ENCODE measurements at regions not wholly inside any gene's neighbourhood (a gene's known extent, or its start where the extent isn't known, plus 50 kb on each side); places are given as distances from the start of the nearest gene placed in this dataset.
A peak's percentile ranks its signal among the peaks of the same experiment; 100 is the strongest.
"Not testable (repeated sequence)": the region's sequence is repeated elsewhere in the genome, so short reads cannot be mapped to it uniquely, and the experiment has no call there.

DNA sequence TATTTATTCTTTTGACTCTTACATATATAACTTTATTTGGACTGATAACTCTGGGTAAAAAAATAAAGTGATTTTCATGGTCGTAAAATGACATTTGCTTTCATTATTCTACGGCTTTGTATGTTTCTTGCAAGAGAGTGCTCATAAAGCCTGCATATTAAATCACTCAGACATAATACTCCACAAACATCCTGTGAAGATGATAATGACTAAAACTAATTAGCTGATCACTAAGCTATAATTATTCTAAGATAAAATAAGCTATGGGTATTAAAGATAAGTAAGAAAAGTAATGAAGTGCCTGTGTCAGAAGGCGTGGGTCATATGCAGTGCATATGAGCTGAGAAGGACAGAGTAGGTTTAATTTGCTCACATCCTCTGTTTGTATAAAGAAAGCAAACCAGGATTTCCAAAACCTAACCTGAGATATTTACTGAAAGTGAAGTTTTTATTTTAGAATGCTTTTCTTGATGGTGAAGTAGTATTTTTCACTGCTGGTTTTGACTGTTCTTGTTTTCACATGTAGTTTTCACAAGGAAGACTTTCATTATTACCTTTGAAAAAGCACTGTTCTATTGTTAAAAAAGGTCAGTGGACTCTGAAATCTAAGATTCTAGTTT, 278.8 kb downstream of the AMY1C start:
- no peak for DNase-seq

DNA sequence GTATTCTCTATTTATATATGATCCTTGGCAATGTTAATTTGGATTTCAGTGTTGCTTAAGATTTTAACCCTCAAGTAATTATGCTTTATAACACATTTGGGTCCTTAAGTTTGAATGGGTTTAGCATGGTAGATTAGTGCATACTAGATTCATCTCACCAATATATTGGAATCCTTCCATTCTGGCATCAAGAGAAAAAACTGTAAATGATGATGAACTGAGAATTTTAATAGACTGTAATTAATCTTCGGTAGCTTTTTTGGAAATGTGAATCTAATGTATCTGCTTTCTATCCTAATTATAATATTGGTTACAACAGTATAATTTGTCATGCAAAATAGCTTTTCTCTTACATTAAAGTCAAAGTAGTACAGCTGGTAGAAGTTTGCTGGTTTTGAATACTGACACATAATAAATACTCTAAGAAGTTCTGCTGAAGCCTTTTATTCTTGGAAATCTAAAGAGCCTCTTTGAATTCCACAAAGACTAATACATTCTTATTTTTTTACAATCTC, 279.8 kb downstream of the AMY1C start:
- DNase-seq: no peak

DNA sequence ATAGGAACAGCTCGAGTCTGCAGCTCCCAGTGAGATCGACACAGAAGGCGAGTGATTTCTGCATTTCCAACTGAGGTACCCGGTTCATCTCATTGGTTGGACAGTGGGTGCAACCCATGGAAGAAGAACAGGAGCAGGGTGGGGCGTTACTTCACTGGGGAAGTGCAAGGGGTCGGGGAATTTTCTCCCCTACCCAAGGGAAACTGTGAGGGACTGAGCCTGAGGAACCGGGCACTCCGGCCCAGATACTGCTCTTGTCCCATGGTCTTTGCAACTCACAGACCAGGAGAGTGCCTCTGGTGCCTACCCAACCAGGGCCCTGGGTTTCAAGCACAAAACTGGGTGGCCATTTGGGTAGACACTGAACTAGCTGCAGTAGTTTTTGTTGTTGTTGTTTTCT, 307.1 kb downstream of the AMY1C start:
- no peak for DNase-seq

DNA sequence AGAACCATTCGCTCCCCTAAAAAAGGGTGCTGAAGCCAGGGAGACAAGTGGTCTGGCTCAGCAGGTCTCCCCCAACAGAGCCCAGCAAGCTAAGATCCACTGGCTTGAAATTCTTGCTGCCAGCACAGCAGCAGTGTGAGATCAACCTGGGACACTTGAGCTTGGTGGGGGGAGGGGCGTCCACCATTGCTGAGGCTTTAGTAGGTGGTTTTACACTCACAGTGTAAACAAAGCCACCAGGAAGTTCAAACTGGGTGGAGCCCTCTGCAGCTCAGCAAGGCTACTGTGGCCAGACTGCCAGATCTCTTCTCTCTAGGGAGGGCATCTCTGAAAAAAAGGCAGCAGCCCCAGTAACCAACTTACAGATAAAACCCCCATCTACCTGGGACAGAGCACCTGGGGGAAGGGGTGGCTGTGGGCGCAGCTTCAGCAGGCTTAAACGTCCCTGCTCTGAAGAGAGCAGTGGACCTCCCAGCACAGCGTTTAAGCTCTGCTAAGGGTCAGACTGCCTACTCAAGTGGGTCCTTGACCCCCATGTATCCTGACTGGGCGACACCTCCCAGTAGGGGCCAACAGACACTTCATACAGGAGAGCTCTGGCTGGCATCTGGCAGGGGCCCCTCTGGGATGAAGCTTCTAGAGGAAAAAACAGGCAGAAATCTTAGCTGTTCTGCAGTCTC, 307.7 kb downstream of the AMY1C start:
- DNase-seq: peak in 1 of 2 donors; percentile 7

DNA sequence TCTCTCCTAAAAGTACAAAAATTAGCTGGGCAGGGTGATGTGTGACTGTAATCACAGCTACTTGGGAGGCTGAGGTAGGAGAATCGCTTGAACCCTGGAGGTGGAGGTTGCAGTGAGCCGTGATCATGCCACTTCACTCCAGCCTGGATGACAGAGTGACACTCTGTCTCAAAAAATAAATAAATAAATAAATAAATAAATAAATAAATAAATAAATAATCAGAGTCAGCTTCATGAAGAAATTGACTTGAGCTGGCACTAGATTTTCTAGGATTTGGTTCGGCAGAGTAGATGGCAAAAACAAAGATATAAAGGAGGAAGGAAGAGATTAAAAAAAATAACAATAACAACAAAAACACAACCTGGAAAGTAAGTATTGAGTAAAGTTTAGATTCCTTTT, 311.9 kb downstream of the AMY1C start:
- DNase-seq: not testable (repeated sequence)

DNA sequence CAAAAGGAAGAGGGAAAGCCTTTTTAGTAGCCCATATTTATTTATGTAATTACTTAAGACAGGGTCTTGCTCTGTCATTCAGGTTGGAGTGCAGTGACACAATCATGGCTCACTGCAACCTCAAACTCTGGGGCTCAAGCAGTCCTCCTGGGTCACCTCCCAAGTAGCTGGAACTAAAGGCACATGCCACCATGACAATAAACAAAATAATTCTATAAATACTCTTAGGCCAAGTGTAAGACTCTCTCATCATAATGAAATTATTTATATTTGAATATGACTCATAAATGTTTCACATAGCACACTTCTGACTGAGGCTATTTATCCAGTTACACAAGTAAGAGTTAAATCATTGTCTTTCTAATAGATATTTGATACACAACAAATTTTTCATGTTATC, 314.7 kb downstream of the AMY1C start:
- no peak for DNase-seq

DNA sequence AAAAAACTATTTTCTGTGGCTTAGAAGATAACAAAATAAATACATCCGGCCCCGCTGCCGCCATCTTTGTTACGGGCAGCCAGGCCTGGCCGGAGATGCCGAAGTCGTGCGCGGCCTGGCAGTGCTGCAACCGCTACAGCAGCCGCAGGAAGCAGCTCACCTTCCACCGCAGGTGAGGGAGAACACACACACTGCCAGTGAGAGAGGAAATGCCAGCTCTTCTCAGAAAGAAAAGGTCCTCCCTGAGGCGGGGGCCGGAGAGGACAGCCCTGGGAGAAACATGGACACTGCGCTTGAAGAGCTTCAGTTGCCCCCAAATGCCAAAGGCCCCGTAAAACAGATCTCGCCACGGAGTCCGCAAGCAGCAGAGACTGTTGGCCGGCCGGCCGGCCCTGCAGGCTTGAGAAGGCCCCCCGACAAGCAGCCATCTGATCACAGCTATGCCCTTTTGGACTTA, 323.2 kb downstream of the AMY1C start:
- no peak for DNase-seq

DNA sequence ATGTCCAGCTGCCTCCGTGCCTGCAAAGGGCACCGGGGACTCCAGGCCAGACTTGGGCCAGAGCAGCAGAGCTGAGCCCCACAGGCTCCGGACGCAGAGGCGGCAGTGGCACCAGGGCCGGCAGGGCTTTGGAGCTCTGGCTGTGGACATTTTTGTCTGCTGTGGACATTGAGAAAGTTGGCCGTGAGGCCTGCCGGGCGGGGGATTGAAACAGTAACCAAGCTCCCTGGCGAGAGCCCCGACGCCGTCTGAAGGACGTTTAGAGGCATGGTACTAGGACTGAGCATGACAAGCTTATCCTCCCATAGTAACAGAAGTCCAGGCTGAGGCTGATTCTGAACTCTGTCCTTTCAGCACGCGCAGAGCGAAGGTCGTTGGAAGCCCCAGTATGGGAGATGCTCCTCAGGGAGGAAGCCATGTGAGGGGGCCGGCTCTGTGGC, 323.8 kb downstream of the AMY1C start:
- no peak for DNase-seq

DNA sequence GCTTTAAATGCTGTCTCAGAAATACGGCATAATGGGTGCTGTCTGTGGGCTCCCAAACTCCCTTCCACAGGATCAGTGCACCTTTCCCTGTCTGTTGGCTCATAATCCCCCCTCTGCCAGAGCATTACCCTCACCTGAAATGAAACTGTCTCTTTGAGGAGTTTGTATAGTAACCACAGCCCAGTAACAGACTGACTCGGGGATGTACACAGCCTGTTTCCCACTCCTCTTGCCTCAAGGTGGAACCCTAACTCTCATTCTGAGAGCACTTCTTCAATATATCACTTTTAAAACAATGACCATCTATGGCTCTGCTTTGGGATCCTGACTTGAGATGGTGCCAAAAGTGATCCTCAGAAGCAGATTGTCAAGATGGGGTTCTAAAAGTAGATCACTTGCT, 332.5 kb downstream of the AMY1C start:
- DNase-seq: no peak

DNA sequence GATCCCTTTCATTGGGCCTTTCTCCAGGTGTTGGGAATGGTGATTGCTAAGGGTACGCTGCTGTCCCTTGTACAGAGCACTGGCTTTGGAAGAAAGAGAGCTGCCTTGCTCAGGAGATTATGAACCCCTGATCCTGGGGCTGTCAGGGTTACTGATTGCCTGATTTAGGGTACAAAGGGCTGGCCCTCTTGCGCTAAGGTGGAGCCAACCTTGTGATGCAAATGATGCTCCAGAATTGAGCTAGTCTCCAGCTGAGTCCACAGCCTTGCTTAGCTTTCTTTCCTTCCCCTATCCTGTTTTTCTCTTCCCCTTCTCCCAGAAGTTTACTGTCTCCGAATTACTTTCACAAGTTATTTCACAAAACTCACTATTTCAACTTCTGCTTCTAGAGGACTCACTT, 334.7 kb downstream of the AMY1C start:
- no peak for DNase-seq

DNA sequence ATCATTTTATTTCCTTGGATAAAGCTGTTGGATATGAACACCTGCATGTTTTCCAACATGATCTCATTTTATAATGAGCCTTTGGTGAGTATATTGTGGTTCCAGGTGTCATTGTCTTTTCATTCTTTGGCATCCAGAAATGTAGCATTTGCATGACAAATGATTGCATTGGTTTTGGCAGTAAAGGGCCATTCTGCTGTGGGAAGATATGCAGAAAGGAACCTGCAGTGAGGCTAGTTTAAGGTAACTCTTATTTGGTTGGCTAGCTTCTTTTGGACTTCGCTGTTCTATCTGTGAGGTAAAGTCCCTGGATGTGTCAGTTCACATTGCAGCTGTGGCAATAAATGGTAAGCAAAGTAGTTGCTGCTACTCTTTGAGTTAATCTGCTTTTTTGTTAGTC, 343.0 kb downstream of the AMY1C start:
- no peak for DNase-seq

DNA sequence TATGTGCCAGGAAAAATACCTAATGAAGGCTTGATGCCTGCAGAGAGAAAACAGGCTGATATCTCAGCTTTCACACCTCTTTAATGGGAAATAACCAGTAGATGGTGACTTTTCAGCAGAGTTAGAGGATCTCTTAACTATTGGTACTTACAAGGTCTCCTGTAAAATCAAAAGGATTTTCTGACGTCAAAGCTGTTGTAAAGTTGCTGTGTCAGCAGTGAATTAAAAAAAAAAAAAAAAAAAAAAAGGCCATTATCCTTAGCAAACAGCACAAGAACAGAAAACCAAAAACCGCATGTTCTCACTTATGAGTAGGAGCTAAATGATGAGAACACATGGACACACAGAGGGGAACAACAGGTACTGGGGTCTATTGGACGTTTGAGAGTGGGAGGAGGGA, 349.1 kb downstream of the AMY1C start:
- no peak for DNase-seq

DNA sequence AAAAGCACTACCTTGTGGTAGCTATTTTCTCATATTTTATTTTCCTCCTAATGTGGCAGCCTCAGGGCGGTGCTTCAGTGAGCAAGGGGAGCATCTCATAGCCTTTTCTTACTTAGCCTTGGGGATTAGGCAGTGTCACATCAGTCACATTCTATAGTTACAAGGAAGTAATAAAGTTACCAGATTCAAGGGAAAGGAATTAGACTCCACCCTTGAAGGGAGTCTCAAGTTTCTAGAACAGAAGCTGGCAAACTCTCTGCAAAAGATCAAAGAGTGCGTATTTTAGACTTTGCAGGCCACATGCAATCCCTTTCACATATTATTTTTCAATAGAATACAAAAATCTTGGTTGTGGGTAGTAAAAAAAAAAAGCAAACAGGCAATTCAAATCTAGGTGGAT, 350.4 kb downstream of the AMY1C start:
- DNase-seq: no peak

DNA sequence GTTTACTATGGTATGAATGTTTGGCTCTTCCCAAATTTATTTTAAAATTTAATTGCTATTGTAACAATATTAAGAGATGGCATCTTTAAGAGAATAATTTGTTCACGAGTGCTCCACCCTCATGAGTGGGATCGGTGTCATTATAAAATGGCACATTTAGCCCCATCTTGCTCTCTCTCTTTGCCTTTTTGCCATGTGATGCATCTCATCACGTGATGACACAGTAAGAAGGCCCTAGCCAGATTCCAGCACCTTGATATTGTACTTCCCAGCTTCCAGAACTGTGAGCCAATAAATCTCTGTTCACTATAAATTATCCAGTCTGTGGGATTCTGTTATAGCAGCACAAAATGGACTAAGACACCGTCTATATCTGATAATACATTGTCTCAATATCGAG, 355.8 kb downstream of the AMY1C start:
- no peak for DNase-seq

DNA sequence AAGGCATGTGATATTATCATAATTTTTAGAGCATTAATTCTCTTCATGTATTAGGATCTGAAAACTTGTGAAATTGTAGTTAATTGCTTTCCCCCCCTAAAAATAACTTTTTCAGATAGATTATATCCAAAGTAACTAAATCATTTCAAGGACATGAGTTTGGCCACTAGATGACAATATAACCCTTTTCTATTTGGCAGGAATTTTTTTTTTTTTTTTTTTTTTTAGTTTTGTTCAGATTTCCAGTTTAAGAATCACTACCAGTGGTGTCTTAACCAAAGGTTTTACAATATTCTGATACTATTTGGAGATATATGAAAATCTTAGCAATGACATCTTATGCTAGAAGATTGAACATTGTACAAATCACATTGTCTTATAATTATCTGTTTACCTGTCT, 370.8 kb downstream of the AMY1C start:
- DNase-seq: no peak

DNA sequence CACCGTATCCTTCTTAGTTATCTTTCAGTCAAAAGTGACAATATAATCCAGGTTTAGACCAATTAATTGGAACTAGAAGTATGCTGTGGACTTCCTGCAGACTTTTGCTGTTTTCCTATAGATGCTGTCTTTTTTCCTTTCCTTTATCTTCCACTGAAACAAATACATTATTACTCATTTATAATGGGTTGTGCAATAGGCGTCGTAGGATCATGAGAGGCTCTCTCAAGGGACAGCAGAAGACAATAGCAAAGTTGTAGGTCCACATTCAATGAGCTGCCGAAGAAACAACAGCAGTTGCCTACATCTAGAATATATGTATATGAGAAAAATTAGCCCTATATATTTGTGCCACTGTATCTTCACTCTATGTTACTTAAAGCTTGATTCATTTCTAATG, 371.6 kb downstream of the AMY1C start:
- no peak for DNase-seq

DNA sequence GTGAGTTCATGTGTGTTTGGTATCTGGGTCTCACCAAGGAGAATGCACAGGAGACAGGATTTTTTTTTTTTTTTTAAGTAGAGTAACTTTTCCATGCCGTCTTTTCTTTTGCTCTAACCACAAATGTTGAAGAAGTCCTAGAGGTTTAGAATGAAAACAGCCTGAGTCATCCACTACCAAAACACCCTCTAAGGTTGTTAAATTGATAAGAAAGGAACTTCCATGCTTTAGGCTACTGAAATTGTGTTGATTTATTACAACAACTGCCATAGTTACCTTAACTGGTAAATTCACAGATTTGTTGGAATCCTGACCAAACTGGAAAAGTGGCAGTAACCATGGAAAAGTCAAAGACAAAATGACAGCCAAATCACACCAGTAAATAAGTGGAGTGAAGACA, 375.6 kb downstream of the AMY1C start:
- no peak for DNase-seq

DNA sequence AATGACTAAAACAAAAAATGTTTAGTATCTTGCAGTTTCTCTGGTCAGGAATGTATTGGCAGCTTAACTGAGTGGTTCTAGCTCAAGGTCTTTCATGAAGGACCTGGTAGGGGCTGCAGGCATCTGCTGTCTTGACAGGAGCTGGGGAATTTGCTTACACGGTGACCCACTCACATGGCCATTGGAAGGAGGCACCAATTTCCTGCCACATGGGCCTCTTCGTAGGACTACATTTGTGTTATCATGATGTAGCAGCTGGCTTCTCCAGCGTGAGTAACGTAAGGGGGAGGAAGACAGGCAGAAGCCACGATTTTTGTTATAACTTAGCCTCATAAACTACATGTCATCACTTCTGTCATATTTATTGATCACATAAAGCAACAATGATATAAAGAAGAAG, 376.3 kb downstream of the AMY1C start:
- DNase-seq: no peak

DNA sequence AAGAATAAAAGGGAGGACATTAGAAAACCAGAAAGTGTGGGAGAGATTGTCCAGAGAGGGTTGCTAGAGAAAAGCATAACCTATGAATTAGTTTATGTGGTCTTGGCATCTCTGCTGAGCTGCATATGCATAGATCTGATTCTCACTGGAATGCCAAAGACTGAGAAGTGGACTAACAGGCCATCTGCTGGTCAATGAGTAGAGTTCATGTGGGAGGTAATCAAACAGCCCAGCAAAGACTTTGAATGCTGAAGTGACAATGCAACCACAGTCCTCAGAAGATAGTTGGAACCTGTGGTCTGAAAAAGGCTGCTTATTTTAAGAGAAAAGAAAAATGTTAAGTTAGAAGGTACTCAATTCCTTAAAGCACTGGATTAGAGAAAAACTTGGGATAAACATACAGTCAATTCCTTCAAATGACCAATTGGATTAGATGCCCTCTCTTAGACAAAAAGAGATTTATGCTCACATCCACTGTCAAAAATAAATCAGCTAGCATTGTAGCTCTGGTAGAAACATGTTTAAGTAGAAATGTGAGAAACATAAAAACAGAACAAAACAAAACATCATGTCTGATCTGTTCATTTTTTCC, 382.8 kb downstream of the AMY1C start:
- DNase-seq: no peak

DNA sequence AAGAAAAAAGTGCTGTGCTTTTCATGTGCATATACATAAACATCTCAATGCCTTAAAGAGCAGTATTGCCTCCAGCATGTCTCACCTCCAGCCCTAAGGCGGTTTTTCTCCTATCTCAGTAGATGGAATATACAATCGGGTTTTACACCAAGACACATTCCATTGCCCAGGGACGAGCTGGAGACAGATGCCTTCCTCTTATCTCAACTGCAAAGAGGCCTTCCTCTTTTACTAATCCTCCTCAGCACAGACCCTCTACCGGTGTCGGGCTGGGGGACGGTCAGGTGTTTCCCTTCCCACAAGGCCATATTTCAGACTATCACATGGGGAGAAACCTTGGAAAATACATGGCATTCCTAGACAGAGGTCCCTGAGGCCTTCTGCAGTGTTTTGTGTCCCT, 385.3 kb downstream of the AMY1C start:
- DNase-seq: not testable (repeated sequence)

DNA sequence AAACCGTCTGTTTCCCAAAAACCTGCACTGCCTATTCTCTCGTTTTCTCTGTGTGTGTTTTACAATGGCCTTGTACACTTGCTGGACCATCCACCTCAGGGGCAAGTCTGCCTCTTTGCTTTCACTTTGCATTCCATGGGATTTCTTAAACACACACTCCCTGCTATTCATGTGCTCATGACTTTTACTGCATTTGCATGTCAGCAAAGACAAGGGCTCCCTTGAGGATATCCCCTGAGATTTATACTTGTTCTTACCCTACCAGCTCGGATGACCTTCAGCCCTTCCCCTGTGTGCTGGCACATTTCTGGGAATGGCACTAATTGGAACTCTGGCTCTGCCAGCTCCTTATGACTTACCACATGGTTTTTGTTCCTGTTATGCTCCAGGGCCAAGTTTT, 386.9 kb downstream of the AMY1C start:
- no peak for DNase-seq

DNA sequence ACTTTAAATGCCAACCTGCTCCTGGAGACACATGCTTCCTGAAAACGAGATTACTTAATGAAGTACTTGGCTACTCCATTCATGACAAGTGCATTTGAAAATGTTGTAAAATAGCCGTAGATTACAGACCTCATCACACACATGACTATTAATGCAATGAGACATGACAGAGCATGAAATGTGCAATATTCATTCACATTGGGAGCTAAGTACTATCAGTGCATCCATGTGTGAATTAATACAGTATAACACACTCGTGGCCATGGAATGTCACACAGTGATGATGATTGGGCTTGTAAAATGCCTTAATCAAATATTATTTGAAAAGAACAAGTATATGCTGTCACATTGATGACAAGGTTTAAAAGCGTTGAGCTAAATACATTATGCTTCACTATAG, 407.0 kb downstream of the AMY1C start:
- no peak for DNase-seq

DNA sequence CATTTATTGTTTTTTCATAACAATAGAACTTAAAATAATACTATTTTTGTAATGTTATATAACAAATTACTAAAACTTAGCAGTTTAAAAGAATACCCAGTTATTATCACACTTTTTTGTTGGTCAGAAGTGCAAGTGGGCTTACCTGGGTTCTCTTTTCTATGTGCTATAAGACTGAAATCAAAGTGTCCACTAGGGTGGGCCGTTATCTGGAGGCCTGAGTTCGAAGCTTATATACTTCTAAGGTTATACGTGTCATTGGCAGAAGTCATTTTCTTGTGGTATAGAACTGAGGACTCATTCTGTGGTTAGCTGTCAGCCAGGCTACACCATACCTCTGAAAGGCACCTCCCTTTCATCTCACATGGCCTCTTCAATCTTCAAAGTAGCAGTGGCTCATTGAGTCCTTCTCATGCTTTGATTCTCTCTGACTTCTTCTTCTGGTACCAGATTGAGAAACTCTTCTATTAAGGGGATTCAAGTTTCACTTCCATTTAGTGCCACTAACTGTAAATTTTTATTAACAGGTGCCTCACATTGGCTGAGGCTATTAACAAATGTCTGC, 414.3 kb downstream of the AMY1C start:
- DNase-seq: no peak

DNA sequence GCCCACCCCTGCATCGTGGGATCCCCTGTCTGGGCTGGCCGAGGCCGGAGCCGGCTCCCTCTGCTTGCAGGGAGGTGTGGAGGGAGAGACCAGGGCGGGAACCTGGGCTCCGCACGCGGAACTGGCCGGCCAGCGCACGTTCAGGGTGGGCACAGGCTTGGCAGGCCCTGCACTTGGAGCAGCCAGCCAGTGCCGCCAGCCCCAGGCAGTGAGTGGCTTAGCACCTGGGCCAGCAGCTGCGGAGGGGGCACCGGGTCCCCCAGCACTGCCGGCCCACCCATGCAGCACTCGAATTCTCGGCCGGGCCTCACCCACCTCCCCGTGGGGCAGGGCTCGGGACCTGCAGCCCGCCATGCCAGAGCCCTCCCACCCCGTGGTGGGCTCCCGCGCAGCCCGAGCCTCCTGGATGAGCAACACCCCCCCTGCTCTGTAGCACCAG, 422.6 kb downstream of the AMY1C start:
- no peak for DNase-seq

All from CD4-positive, alpha-beta T cell treated with Interleukin-1 beta for 1 hour (primary cell).